IMR-90 (cell line): ENCODE measurements at regions not wholly inside any gene's neighbourhood (a gene's known extent, or its start where the extent isn't known, plus 50 kb on each side); places are given as distances from the start of the nearest gene placed in this dataset.

Experiments used
- ATAC-seq: fragments of 200-7000 bp; cut with Tn5 transposase; 2 replicates; pipeline ENCODE4 v1.9.1; 2020; ENCODE audit warnings: low read depth, mild to moderate bottlenecking, moderate library complexity
- BruUV-seq: library from RNA; stranded (reverse); fragments of 400-500 nt; replicated peaks from 2 replicates; lab custom pipeline; 2021; lab: Mats Ljungman, UMichigan
- CTCF ChIA-PET: fragments of 300-600 bp; formaldehyde crosslinking; extraction: SDS; loops from one replicate; lab custom pipeline; 2021; ENCODE audit warnings: antibody characterized with exemption; lab: Yijun Ruan, JAX
- POLR2A ChIA-PET: fragments of 300-600 bp; sonication (Branson Sonifier 250); formaldehyde crosslinking; loops from one replicate; lab custom pipeline; 2022; ENCODE audit warnings: antibody characterized with exemption; ENCODE audit not compliant: unreplicated experiment; lab: Charles Lee
- DNase-seq: peaks from one replicate; pipeline ENCODE4 v3.0.0; 2013
- H2AFZ ChIP-seq: replicated peaks from 2 replicates; pipeline ENCODE3; 2013; ENCODE audit warnings: low read length, mild to moderate bottlenecking; ENCODE audit not compliant: poor library complexity
- H2AK5ac ChIP-seq: 2 replicates; pipeline ENCODE4 v1.6.1; 2013; ENCODE audit warnings: low read depth, low read length, inconsistent platforms
- H2AK9ac ChIP-seq: replicated peaks from 2 replicates; pipeline ENCODE3; 2013; ENCODE audit warnings: mild to moderate bottlenecking, low read depth, low read length, moderate library complexity; ENCODE audit not compliant: poor library complexity
- H2BK120ac ChIP-seq: 2 replicates; pipeline ENCODE4 v1.6.1; 2013; ENCODE audit warnings: low read depth, low read length, inconsistent platforms
- H2BK15ac ChIP-seq: 3 replicates; pipeline ENCODE4 v1.6.1; 2013; ENCODE audit warnings: low read depth, low read length, inconsistent platforms
- H2BK20ac ChIP-seq: 2 replicates; pipeline ENCODE4 v1.6.1; 2013; ENCODE audit warnings: low read depth, mild to moderate bottlenecking, inconsistent platforms, low read length, moderate library complexity
- H2BK5ac ChIP-seq: 2 replicates; pipeline ENCODE4 v1.6.1; 2013; ENCODE audit warnings: mild to moderate bottlenecking, low read depth, low read length, inconsistent platforms; ENCODE audit not compliant: poor library complexity, severe bottlenecking
- H3K14ac ChIP-seq: replicated peaks from 2 replicates; pipeline ENCODE4 v1.6.1; 2013; ENCODE audit warnings: low read depth, low read length, inconsistent platforms
- H3K18ac ChIP-seq: 2 replicates; pipeline ENCODE4 v1.6.1; 2013; ENCODE audit warnings: low read depth, low read length, control low read depth
- H3K23ac ChIP-seq: 2 replicates; pipeline ENCODE4 v1.6.1; 2013; ENCODE audit warnings: low read depth, low read length, inconsistent platforms
- H3K27ac ChIP-seq: 2 replicates; pipeline ENCODE4 v1.5.1; 2013; ENCODE audit warnings: mild to moderate bottlenecking, control low read depth, low read length; ENCODE audit not compliant: insufficient read depth
- H3K27me3 ChIP-seq: 2 replicates; pipeline ENCODE4 v1.6.1; 2013; ENCODE audit warnings: low read length; ENCODE audit not compliant: control insufficient read depth, insufficient read depth
- H3K36me3 ChIP-seq: 2 replicates; pipeline ENCODE4 v1.6.1; 2013; ENCODE audit warnings: low read length, mixed read lengths; ENCODE audit not compliant: control insufficient read depth, insufficient read depth
- H3K4ac ChIP-seq: 2 replicates; pipeline ENCODE4 v1.6.1; 2013; ENCODE audit warnings: low read depth, low read length, inconsistent platforms
- H3K4me1 ChIP-seq: 2 replicates; pipeline ENCODE4 v1.6.1; 2013; ENCODE audit warnings: low read length, mixed read lengths; ENCODE audit not compliant: control insufficient read depth, insufficient read depth
- H3K4me2 ChIP-seq: 2 replicates; pipeline ENCODE4 v1.6.1; 2013; ENCODE audit warnings: low read depth, mild to moderate bottlenecking, control low read depth, low read length, moderate library complexity
- H3K4me3 ChIP-seq: 2 replicates; pipeline ENCODE4 v1.5.1; 2013; ENCODE audit warnings: low read depth, mild to moderate bottlenecking, control low read depth, low read length, moderate library complexity; ENCODE audit not compliant: insufficient read depth
- H3K56ac ChIP-seq: 2 replicates; pipeline ENCODE4 v1.6.1; 2013; ENCODE audit warnings: low read length, inconsistent platforms; ENCODE audit not compliant: insufficient read depth; ENCODE audit errors: extremely low read depth
- H3K79me1 ChIP-seq, 2 experiments: 2 replicates each; pipeline ENCODE4 v1.6.1; 2013; ENCODE audit warnings: low read length in 2 of 2, inconsistent platforms in 1 of 2, low read depth in 1 of 2
- H3K9ac ChIP-seq: 2 replicates; pipeline ENCODE4 v1.6.1; 2013; ENCODE audit warnings: low read depth, low read length, control low read depth
- H3K9me1 ChIP-seq: 2 replicates; pipeline ENCODE4 v1.6.1; 2013; ENCODE audit warnings: low read length, inconsistent platforms; ENCODE audit not compliant: insufficient read depth
- H3K9me3 ChIP-seq: 2 replicates; pipeline ENCODE4 v1.6.1; 2013; ENCODE audit warnings: low read length; ENCODE audit not compliant: control insufficient read depth, insufficient read depth
- H4K20me1 ChIP-seq: 2 replicates; pipeline ENCODE4 v1.6.1; 2013; ENCODE audit warnings: low read length, inconsistent platforms; ENCODE audit not compliant: insufficient read depth
- H4K5ac ChIP-seq: 2 replicates; pipeline ENCODE4 v1.6.1; 2013; ENCODE audit warnings: mild to moderate bottlenecking, low read depth, low read length, control low read depth
- H4K8ac ChIP-seq, 2 experiments: 2 replicates each; pipeline ENCODE4 v1.6.1; 2013; ENCODE audit warnings: low read depth in 2 of 2, low read length in 2 of 2, control low read depth in 1 of 2, inconsistent platforms in 1 of 2
- H4K91ac ChIP-seq: 2 replicates; pipeline ENCODE4 v1.6.1; 2013; ENCODE audit warnings: low read depth, low read length, inconsistent platforms; ENCODE audit not compliant: insufficient read depth
- RFX5 ChIP-seq: IDR thresholded peaks from 2 replicates; pipeline ENCODE4 v1.8.0; 2012; ENCODE audit warnings: low read depth, mild to moderate bottlenecking, low read length, moderate library complexity
- WGBS, 2 experiments: methylation state at CpG; one replicate each; pipeline versions ENCODE4 v1.1.5 to v1.1.7; 2013; ENCODE audit warnings: missing lambda C conversion rate in 2 of 2; ENCODE audit not compliant: insufficient read length in 1 of 2; ENCODE audit errors: extremely low coverage in 2 of 2; 5-methylcytosine and 5-hydroxymethylcytosine counted together
- dilution Hi-C: fragments of 300-500 bp; cut with HindIII; formaldehyde crosslinking; loops from one replicate; pipeline ENCODE4 v1.14.3; 2018; ENCODE audit warnings: low sequenced_read_pairs; ENCODE audit not compliant: unreplicated experiment
- in situ Hi-C: fragments of 300-500 bp; cut with MboI; formaldehyde crosslinking; loops from 3 replicates; pipeline ENCODE4 v1.14.3; 2019; ENCODE audit warnings: low sequenced_read_pairs, inconsistent platforms, mixed read lengths
- intact Hi-C: fragments of 100-400 bp; cut with micrococcal nuclease; formaldehyde crosslinking; loops from 2 replicates; pipeline ENCODE4 v1.10.0; 2022
- TF ChIP-seq, protein P1 (sequence below): conservative IDR thresholded peaks from 2 replicates; pipeline ENCODE4 v1.5.1; 2012; ENCODE audit warnings: mild to moderate bottlenecking, low read depth, low read length, improper control_type of control experiment

DNA sequence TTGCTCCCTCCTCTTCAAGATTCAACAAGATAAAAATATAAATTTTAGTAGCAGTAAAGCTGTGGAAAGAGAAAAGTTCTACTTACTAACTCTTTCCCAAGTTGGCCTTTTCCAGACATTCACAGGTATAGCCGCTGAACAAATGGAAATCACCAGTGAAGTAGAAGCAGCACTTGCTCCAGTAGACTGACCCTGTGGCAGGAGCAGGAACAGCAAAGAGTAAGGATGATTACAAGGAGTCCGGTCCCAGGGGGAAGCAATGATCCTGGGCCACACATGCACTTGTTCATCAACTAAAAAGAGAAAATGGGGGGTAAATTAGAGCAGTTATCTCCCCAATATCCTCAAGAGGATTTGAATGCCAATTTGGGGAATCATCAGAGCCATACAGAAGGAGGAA lies 184.9 kb downstream of the NAF1 start:
- Histone ChIP-seq H4K8ac (no peak overlapping the region), H3K18ac (no peak overlapping the region), H3K56ac (no peak overlapping the region), H2BK5ac (no peak overlapping the region), H4K5ac (no peak overlapping the region), H3K4me3 (no peak overlapping the region), H3K9me1 (no peaks in the 10 kb centered on the region), H2AFZ (no peak overlapping the region), H3K4me2 (no peak overlapping the region), H2AK9ac (no peak overlapping the region), H4K91ac (no peak overlapping the region), H3K9ac (no peak overlapping the region), H4K20me1 (no peaks in the 10 kb centered on the region), H2BK15ac (no peak overlapping the region), H3K27ac (no peak overlapping the region), H2AK5ac (no peak overlapping the region), H2BK120ac (no peak overlapping the region), H3K14ac (no peak overlapping the region), H3K4me1 (no peaks in the 10 kb centered on the region), H3K9me3 (peaks cover 11% of the 10 kb centered on the region), H3K36me3 (no peaks in the 10 kb centered on the region), H3K27me3 (no peaks in the 10 kb centered on the region), H3K23ac (no peak overlapping the region), H3K79me1 (no peaks in the 10 kb centered on the region), H3K4ac (no peak overlapping the region), H2BK20ac (no peak overlapping the region)
- intact Hi-C loops: no loop called here
- CTCF ChIA-PET: no interaction called here
- POLR2A ChIA-PET: no interaction called here
- no TSS peak for BruUV-seq
- TF ChIP-seq RFX5: no peak
- TF ChIP-seq, protein P1, sequence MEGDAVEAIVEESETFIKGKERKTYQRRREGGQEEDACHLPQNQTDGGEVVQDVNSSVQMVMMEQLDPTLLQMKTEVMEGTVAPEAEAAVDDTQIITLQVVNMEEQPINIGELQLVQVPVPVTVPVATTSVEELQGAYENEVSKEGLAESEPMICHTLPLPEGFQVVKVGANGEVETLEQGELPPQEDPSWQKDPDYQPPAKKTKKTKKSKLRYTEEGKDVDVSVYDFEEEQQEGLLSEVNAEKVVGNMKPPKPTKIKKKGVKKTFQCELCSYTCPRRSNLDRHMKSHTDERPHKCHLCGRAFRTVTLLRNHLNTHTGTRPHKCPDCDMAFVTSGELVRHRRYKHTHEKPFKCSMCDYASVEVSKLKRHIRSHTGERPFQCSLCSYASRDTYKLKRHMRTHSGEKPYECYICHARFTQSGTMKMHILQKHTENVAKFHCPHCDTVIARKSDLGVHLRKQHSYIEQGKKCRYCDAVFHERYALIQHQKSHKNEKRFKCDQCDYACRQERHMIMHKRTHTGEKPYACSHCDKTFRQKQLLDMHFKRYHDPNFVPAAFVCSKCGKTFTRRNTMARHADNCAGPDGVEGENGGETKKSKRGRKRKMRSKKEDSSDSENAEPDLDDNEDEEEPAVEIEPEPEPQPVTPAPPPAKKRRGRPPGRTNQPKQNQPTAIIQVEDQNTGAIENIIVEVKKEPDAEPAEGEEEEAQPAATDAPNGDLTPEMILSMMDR: no peak
- dilution Hi-C loops: no loop called here
- no CpG with 5 or more reads among the region's 2 CpGs for WGBS, 2 experiments
- DNase-seq: no peak
- in situ Hi-C loops: no loop called here
- ATAC-seq: no peak
